DND-41 (cell line): ENCODE measurements at regions not wholly inside any gene's neighbourhood (a gene's known extent, or its start where the extent isn't known, plus 50 kb on each side); places are given as distances from the start of the nearest gene placed in this dataset.

Experiments
- ATAC-seq: fragments of 200-7000 bp; cut with Tn5 transposase; 3 replicates; pipeline ENCODE4 v1.9.1; 2021; ENCODE audit warnings: low read depth; ENCODE audit not compliant: insufficient read depth
- DNase-seq: peaks from one replicate; pipeline ENCODE4 v3.0.0-alpha.2; 2020
- H2AFZ ChIP-seq: 2 replicates; pipeline ENCODE4 v1.6.0; 2012; ENCODE audit warnings: low read depth, low read length
- H3K27ac ChIP-seq: 2 replicates; pipeline ENCODE4 v1.5.1; 2012; ENCODE audit warnings: low read length, inconsistent platforms
- H3K27me3 ChIP-seq: fragments of 200-600 bp; sonication (generic); 2 replicates; pipeline ENCODE4 v1.6.0; 2012; ENCODE audit warnings: low read length, mild to moderate bottlenecking, inconsistent platforms; ENCODE audit not compliant: insufficient read depth, poor library complexity
- H3K36me3 ChIP-seq: 2 replicates; pipeline ENCODE4 v1.5.1; 2012; ENCODE audit warnings: low read length, inconsistent platforms; ENCODE audit not compliant: insufficient read depth
- H3K4me1 ChIP-seq: 2 replicates; pipeline ENCODE4 v1.5.1; 2012; ENCODE audit warnings: mild to moderate bottlenecking, low read length; ENCODE audit not compliant: insufficient read depth
- H3K4me2 ChIP-seq: 2 replicates; pipeline ENCODE4 v1.6.0; 2012; ENCODE audit warnings: mild to moderate bottlenecking, moderate library complexity, low read length, inconsistent platforms; ENCODE audit not compliant: insufficient read depth
- H3K4me3 ChIP-seq, 2 experiments: fragments of 200-600 bp in 1 of 2; shearing (Covaris generic) in 1 of 2; 2 replicates each; pipeline ENCODE4 v1.5.1; 2012 to 2016; ENCODE audit warnings: inconsistent platforms in 2 of 2, low read length in 2 of 2, mild to moderate bottlenecking in 2 of 2, low read depth in 1 of 2, moderate library complexity in 1 of 2
- H3K79me2 ChIP-seq: 2 replicates; pipeline ENCODE4 v1.6.0; 2012; ENCODE audit warnings: low read length, inconsistent platforms; ENCODE audit not compliant: insufficient read depth
- H3K9ac ChIP-seq: 2 replicates; pipeline ENCODE4 v1.6.0; 2012; ENCODE audit warnings: low read depth, mild to moderate bottlenecking, inconsistent platforms, low read length, moderate library complexity
- H3K9me3 ChIP-seq: 2 replicates; pipeline ENCODE4 v1.5.1; 2012; ENCODE audit warnings: low read length, moderate library complexity, mild to moderate bottlenecking, inconsistent platforms; ENCODE audit not compliant: insufficient read depth, severe bottlenecking
- H4K20me1 ChIP-seq: 2 replicates; pipeline ENCODE4 v1.6.0; 2012; ENCODE audit warnings: low read length; ENCODE audit not compliant: insufficient read depth
- CTCF ChIP-seq: IDR thresholded peaks from 2 replicates; pipeline ENCODE4 v1.5.1; 2012; ENCODE audit warnings: borderline replicate concordance, low read length, moderate library complexity, mild to moderate bottlenecking; ENCODE audit not compliant: poor library complexity, severe bottlenecking; ENCODE audit errors: extremely low read depth
- EZH2 ChIP-seq: IDR thresholded peaks from 3 replicates; pipeline ENCODE4 v1.6.1; 2012; ENCODE audit warnings: borderline replicate concordance, low read depth, mild to moderate bottlenecking, moderate library complexity, low read length, inconsistent platforms; ENCODE audit not compliant: severe bottlenecking

GRCh38 chr9:134560654-134561053 lies 80.9 kb upstream of the COL5A1 start:
- Histone ChIP-seq H3K9ac (no peak overlapping the region), H3K27ac (no peak overlapping the region), H3K4me3 (no peak overlapping the region), H3K9me3 (no peaks in the 10 kb centered on the region), H3K4me2 (no peak overlapping the region), H3K79me2 (no peaks in the 10 kb centered on the region), H3K4me1 (no peaks in the 10 kb centered on the region), H3K36me3 (no peaks in the 10 kb centered on the region), H3K27me3 (no peaks in the 10 kb centered on the region), H4K20me1 (no peaks in the 10 kb centered on the region), H2AFZ (no peak overlapping the region)
- DNase-seq (no peak), ATAC-seq (no peak)
- TF ChIP-seq EZH2 (no peak), CTCF (no peak)

- Histone ChIP-seq H3K4me2 (no peak overlapping the region), H3K79me2 (no peaks in the 10 kb centered on the region), H3K4me3 (no peak overlapping the region), H3K9me3 (no peaks in the 10 kb centered on the region), H3K9ac (no peak overlapping the region), H3K27me3 (no peaks in the 10 kb centered on the region), H3K27ac (no peak overlapping the region), H2AFZ (no peak overlapping the region), H3K36me3 (no peaks in the 10 kb centered on the region), H3K4me1 (no peaks in the 10 kb centered on the region), H4K20me1 (no peaks in the 10 kb centered on the region)
- TF ChIP-seq CTCF (no peak), EZH2 (no peak)
- ATAC-seq (no peak), DNase-seq (no peak)
These were observed 80.0 kb upstream of the COL5A1 start for GRCh38 chr9:134561427-134562145.

- Histone ChIP-seq H3K79me2 (no peaks in the 10 kb centered on the region), H3K4me3 (no peak overlapping the region), H3K36me3 (no peaks in the 10 kb centered on the region), H3K9me3 (no peaks in the 10 kb centered on the region), H4K20me1 (no peaks in the 10 kb centered on the region), H3K4me1 (no peaks in the 10 kb centered on the region), H3K9ac (no peak overlapping the region), H3K4me2 (no peak overlapping the region), H2AFZ (no peak overlapping the region), H3K27me3 (no peaks in the 10 kb centered on the region), H3K27ac (no peak overlapping the region)
- TF ChIP-seq CTCF: no peak
- TF ChIP-seq EZH2: no peak
- ATAC-seq (no peak), DNase-seq (no peak)
These were observed 79.3 kb upstream of the COL5A1 start for GRCh38 chr9:134562146-134562849.
